ENCODE measurements at regions not wholly inside any gene's neighbourhood (a gene's known extent, or its start where the extent isn't known, plus 50 kb on each side); places are given as distances from the start of the nearest gene placed in this dataset.

- TF ChIP-seq POLR2AphosphoS5 (IDR thresholded peaks at IDR 0.05) = no peak
- TF ChIP-seq EP300 (IDR thresholded peaks at IDR 0.05) = no peak
- no peak for TF ChIP-seq CTCF (IDR thresholded peaks at IDR 0.05)
- no peak for TF ChIP-seq POLR2A (IDR thresholded peaks at IDR 0.05)
- Histone ChIP-seq H3K36me3 (no peaks in the 10 kb centered on the region), H3K4me1 (no peaks in the 10 kb centered on the region), H3K9me3 (no peaks in the 10 kb centered on the region), H3K27ac (no peak overlapping the region), H3K27me3 (peaks cover 8% of the 10 kb centered on the region), H3K4me3 (no peak overlapping the region)
- ATAC-seq = peak; percentile 46
- 65 to 68% methylated on average over 4 to 9 of the region's 10 CpGs for WGBS, 2 donors (ENCODE audit: low coverage in 1 of 2)
Observed at GRCh38 chr15:31157644-31158069, 56.1 kb upstream of the TRPM1 start.

- Histone ChIP-seq H3K27me3 (peaks cover 11% of the 10 kb centered on the region), H3K4me3 (no peak overlapping the region), H3K9me3 (no peaks in the 10 kb centered on the region), H3K36me3 (no peaks in the 10 kb centered on the region), H3K4me1 (no peaks in the 10 kb centered on the region), H3K27ac (no peak overlapping the region)
- 49 to 57% methylated on average over 4 to 8 of the region's 11 CpGs for WGBS, 2 donors (ENCODE audit: low coverage in 1 of 2)
- no peak for ATAC-seq
- TF ChIP-seq POLR2A (IDR thresholded peaks at IDR 0.05) (no peak), POLR2AphosphoS5 (IDR thresholded peaks at IDR 0.05) (no peak), CTCF (IDR thresholded peaks at IDR 0.05) (no peak), EP300 (IDR thresholded peaks at IDR 0.05) (no peak)
Observed at GRCh38 chr15:31158858-31159569, 57.5 kb upstream of the TRPM1 start.

- H3K9me3 ChIP-seq = no peaks in the 10 kb centered on the region
- H3K27me3 ChIP-seq = peaks cover 10% of the 10 kb centered on the region
- H3K4me1 ChIP-seq = no peaks in the 10 kb centered on the region
- H3K36me3 ChIP-seq = no peaks in the 10 kb centered on the region
- H3K27ac ChIP-seq = no peak overlapping the region
- TF ChIP-seq CTCF (IDR thresholded peaks at IDR 0.05) (no peak), POLR2A (IDR thresholded peaks at IDR 0.05) (no peak), EP300 (IDR thresholded peaks at IDR 0.05) (no peak), POLR2AphosphoS5 (IDR thresholded peaks at IDR 0.05) (no peak)
- H3K4me3 ChIP-seq = no peak overlapping the region
- no peak for ATAC-seq
- WGBS, 2 donors (ENCODE audit: low coverage in 1 of 2) = no CpG with 5 or more reads among the region's 6 CpGs
Observed at GRCh38 chr15:31159837-31160236, 58.3 kb upstream of the TRPM1 start.

- ATAC-seq = no peak
- Histone ChIP-seq H3K36me3 (no peaks in the 10 kb centered on the region), H3K27ac (no peak overlapping the region), H3K9me3 (no peaks in the 10 kb centered on the region), H3K4me3 (no peak overlapping the region), H3K4me1 (no peaks in the 10 kb centered on the region), H3K27me3 (peaks cover 6% of the 10 kb centered on the region)
- TF ChIP-seq POLR2A (IDR thresholded peaks at IDR 0.05) (no peak), CTCF (IDR thresholded peaks at IDR 0.05) (no peak)
- 84% methylated on average over 6 of the region's 7 CpGs; no CpG with 5 or more reads in 1 of the 2 donors for WGBS, 2 donors (ENCODE audit: low coverage in 1 of 2)
Observed at GRCh38 chr15:31160297-31160696, 58.8 kb upstream of the TRPM1 start.

GRCh38 chr15:31160740-31161495 lies 59.4 kb upstream of the TRPM1 start:
- no peak overlapping the region for H3K27ac ChIP-seq
- H3K9me3 ChIP-seq = no peaks in the 10 kb centered on the region
- TF ChIP-seq EP300 (IDR thresholded peaks at IDR 0.05) = no peak
- TF ChIP-seq CTCF (IDR thresholded peaks at IDR 0.05) = no peak
- no peak for TF ChIP-seq POLR2A (IDR thresholded peaks at IDR 0.05)
- no peak for TF ChIP-seq POLR2AphosphoS5 (IDR thresholded peaks at IDR 0.05)
- H3K27me3 ChIP-seq = peaks cover 5% of the 10 kb centered on the region
- WGBS, 2 donors (ENCODE audit: low coverage in 1 of 2) = 74 to 80% methylated on average over 1 to 5 of the region's 25 CpGs
- H3K4me1 ChIP-seq = no peaks in the 10 kb centered on the region
- H3K4me3 ChIP-seq = no peak overlapping the region
- no peaks in the 10 kb centered on the region for H3K36me3 ChIP-seq
- ATAC-seq = no peak
